ENCODE measurements at regions not wholly inside any gene's neighbourhood (a gene's known extent, or its start where the extent isn't known, plus 50 kb on each side); places are given as distances from the start of the nearest gene placed in this dataset.

- TF ChIP-seq CTCF (IDR thresholded peaks at IDR 0.05) (no peak), POLR2A (IDR thresholded peaks at IDR 0.05) (no peak), POLR2AphosphoS5 (IDR thresholded peaks at IDR 0.05) (no peak), EP300 (IDR thresholded peaks at IDR 0.05) (no peak)
- Histone ChIP-seq H3K4me1 (peaks cover 0 to 22% (median 2%) of the 10 kb centered on the region in 4 donors), H3K36me3 (no peaks in the 10 kb centered on the region), H3K4me3 (no peak overlapping the region), H3K9me3 (no peaks in the 10 kb centered on the region), H3K27ac (no peak overlapping the region), H3K27me3 (no peaks in the 10 kb centered on the region)
- no peak for DNase-seq
- WGBS, 5 donors: 84 to 96% (median 90%) methylated on average over 2 of the region's 2 CpGs
- intact Hi-C loops (cut with DNase I; ENCODE audit: low total_unique reads): no loop called here
Measured at GRCh38 chr15:62611002-62611401, 431.5 kb upstream of the TPM1 start.

GRCh38 chr15:62612183-62612733, 430.3 kb upstream of the TPM1 start:
- WGBS, 5 donors: 72 to 84% (median 81%) methylated on average over 5 of the region's 5 CpGs
- Histone ChIP-seq H3K4me1 (peaks cover 0 to 17% (median 2%) of the 10 kb centered on the region in 4 donors), H3K27ac (no peak overlapping the region), H3K9me3 (no peaks in the 10 kb centered on the region), H3K27me3 (no peaks in the 10 kb centered on the region), H3K4me3 (no peak overlapping the region), H3K36me3 (no peaks in the 10 kb centered on the region)
- no peak for DNase-seq
- TF ChIP-seq POLR2A (IDR thresholded peaks at IDR 0.05) (no peak), POLR2AphosphoS5 (IDR thresholded peaks at IDR 0.05) (no peak), CTCF (IDR thresholded peaks at IDR 0.05) (no peak), EP300 (IDR thresholded peaks at IDR 0.05) (no peak)
- intact Hi-C loops (cut with DNase I; ENCODE audit: low total_unique reads): no loop called here

- no peak overlapping the region for H3K27ac ChIP-seq
- peaks cover 0 to 17% (median 2%) of the 10 kb centered on the region in 4 donors for H3K4me1 ChIP-seq
- no peak overlapping the region for H3K4me3 ChIP-seq
- no peaks in the 10 kb centered on the region for H3K9me3 ChIP-seq
- no peak for TF ChIP-seq CTCF (IDR thresholded peaks at IDR 0.05)
- TF ChIP-seq EP300 (IDR thresholded peaks at IDR 0.05): no peak
- no peak for TF ChIP-seq POLR2AphosphoS5 (IDR thresholded peaks at IDR 0.05)
- no peak for TF ChIP-seq POLR2A (IDR thresholded peaks at IDR 0.05)
- intact Hi-C loops (cut with DNase I; ENCODE audit: low total_unique reads): no loop called here
- no peaks in the 10 kb centered on the region for H3K36me3 ChIP-seq
- H3K27me3 ChIP-seq: no peaks in the 10 kb centered on the region
- 91 to 95% (median 94%) methylated on average over 2 of the region's 2 CpGs for WGBS, 5 donors
- no peak for DNase-seq
Measured at GRCh38 chr15:62612771-62613170, 429.8 kb upstream of the TPM1 start.

- H3K36me3 ChIP-seq: no peaks in the 10 kb centered on the region
- TF ChIP-seq CTCF (IDR thresholded peaks at IDR 0.05): no peak
- no peak for TF ChIP-seq POLR2AphosphoS5 (IDR thresholded peaks at IDR 0.05)
- TF ChIP-seq EP300 (IDR thresholded peaks at IDR 0.05): no peak
- TF ChIP-seq POLR2A (IDR thresholded peaks at IDR 0.05): no peak
- H3K9me3 ChIP-seq: no peaks in the 10 kb centered on the region
- WGBS, 5 donors: 72 to 78% (median 73%) methylated on average over 3 of the region's 3 CpGs
- H3K27me3 ChIP-seq: no peaks in the 10 kb centered on the region
- H3K4me3 ChIP-seq: no peak overlapping the region
- no peak for DNase-seq
- H3K4me1 ChIP-seq: peaks cover 0 to 11% (median 0%) of the 10 kb centered on the region in 4 donors
- intact Hi-C loops (cut with DNase I; ENCODE audit: low total_unique reads): no loop called here
- no peak overlapping the region for H3K27ac ChIP-seq
Measured at GRCh38 chr15:62616746-62617145, 425.8 kb upstream of the TPM1 start.
